Keratinocyte (primary cell): ENCODE measurements at regions not wholly inside any gene's neighbourhood (a gene's known extent, or its start where the extent isn't known, plus 50 kb on each side); places are given as distances from the start of the nearest gene placed in this dataset.

ENCODE experiments used
- DNase-seq: peaks from one replicate; pipeline ENCODE4 v3.0.0-alpha.2; 2011; ENCODE audit warnings: low read depth, missing footprints, low spot score
- FAIRE-seq: peaks from 2 replicates; lab custom pipeline; 2011; peaks lifted over from hg19 to GRCh38; lab: Jason Lieb, UNC
- H2AFZ ChIP-seq: 2 replicates; pipeline ENCODE4 v1.6.0; 2012; ENCODE audit warnings: low read length, control low read depth, inconsistent platforms; ENCODE audit not compliant: control insufficient read depth
- H3K27ac ChIP-seq: 2 replicates; pipeline ENCODE4 v1.5.1; 2011; ENCODE audit warnings: low read length; ENCODE audit not compliant: control insufficient read depth, insufficient read depth
- H3K27me3 ChIP-seq: 3 replicates; pipeline ENCODE4 v1.6.0; 2011; ENCODE audit warnings: low read length; ENCODE audit not compliant: control insufficient read depth, insufficient read depth; ENCODE audit errors: extremely low read depth
- H3K36me3 ChIP-seq, 2 experiments: 2 replicates in 1 of 2; 3 replicates in 1 of 2; pipeline ENCODE4 v1.5.1; 2011; ENCODE audit warnings: low read length in 2 of 2, mild to moderate bottlenecking in 1 of 2; ENCODE audit not compliant: control insufficient read depth in 2 of 2, insufficient read depth in 2 of 2; ENCODE audit errors: extremely low read depth in 1 of 2
- H3K4me1 ChIP-seq: 3 replicates; pipeline ENCODE4 v1.5.1; 2011; ENCODE audit warnings: low read length; ENCODE audit not compliant: control insufficient read depth, insufficient read depth; ENCODE audit errors: extremely low read depth
- H3K4me2 ChIP-seq: 3 replicates; pipeline ENCODE4 v1.6.0; 2011; ENCODE audit warnings: low read depth, low read length; ENCODE audit not compliant: control insufficient read depth, insufficient read depth; ENCODE audit errors: extremely low read depth
- H3K4me3 ChIP-seq, 3 experiments: fragments of 200-600 bp in 1 of 3; sonication (generic) in 1 of 3; 2 replicates in 2 of 3; 3 replicates in 1 of 3; pipeline ENCODE4 v1.5.1; 2011 to 2016; ENCODE audit warnings: low read length in 3 of 3, mild to moderate bottlenecking in 3 of 3, control low read depth in 2 of 3, inconsistent platforms in 1 of 3, low read depth in 1 of 3, mixed read lengths in 1 of 3, mixed run types in 1 of 3, moderate library complexity in 1 of 3; ENCODE audit not compliant: control insufficient read depth in 2 of 3, insufficient read depth in 2 of 3; ENCODE audit errors: extremely low read depth in 1 of 3
- H3K79me2 ChIP-seq: 2 replicates; pipeline ENCODE4 v1.6.0; 2012; ENCODE audit warnings: low read length; ENCODE audit not compliant: control insufficient read depth, insufficient read depth
- H3K9ac ChIP-seq: 3 replicates; pipeline ENCODE4 v1.6.0; 2011; ENCODE audit warnings: low read length; ENCODE audit not compliant: control insufficient read depth, insufficient read depth; ENCODE audit errors: extremely low read depth
- H3K9me1 ChIP-seq: 3 replicates; pipeline ENCODE4 v1.6.0; 2011; ENCODE audit warnings: low read length; ENCODE audit not compliant: control insufficient read depth, insufficient read depth; ENCODE audit errors: extremely low read depth
- H3K9me3 ChIP-seq: 2 replicates; pipeline ENCODE4 v1.5.1; 2012; ENCODE audit warnings: low read depth, low read length; ENCODE audit not compliant: control insufficient read depth
- H4K20me1 ChIP-seq: 3 replicates; pipeline ENCODE4 v1.6.0; 2011; ENCODE audit warnings: low read length; ENCODE audit not compliant: control insufficient read depth, insufficient read depth; ENCODE audit errors: extremely low read depth
- EZH2 ChIP-seq: IDR thresholded peaks from one replicate; pipeline ENCODE4 v1.6.1; 2012; ENCODE audit warnings: inconsistent platforms, mild to moderate bottlenecking, low read length, moderate library complexity
- dilution Hi-C: fragments of 300-500 bp; cut with MboI; formaldehyde crosslinking; loops from one replicate; pipeline ENCODE4 v1.7.0; 2020; ENCODE audit warnings: low sequenced_read_pairs; ENCODE audit not compliant: extremely low pct_ligation_motif_present
- TF ChIP-seq, protein P1 (sequence below), 3 experiments: IDR thresholded peaks in 1 of 3; conservative IDR thresholded peaks in 1 of 3; optimal IDR thresholded peaks in 1 of 3; 2 replicates in 2 of 3; 3 replicates in 1 of 3; pipeline versions ENCODE3 to v1.5.1; 2011; ENCODE audit warnings: low read length in 3 of 3, mild to moderate bottlenecking in 3 of 3, moderate library complexity in 2 of 3, control low read depth in 1 of 3, inconsistent platforms in 1 of 3; ENCODE audit not compliant: insufficient read depth in 2 of 3; ENCODE audit errors: extremely low read depth in 1 of 3

DNA sequence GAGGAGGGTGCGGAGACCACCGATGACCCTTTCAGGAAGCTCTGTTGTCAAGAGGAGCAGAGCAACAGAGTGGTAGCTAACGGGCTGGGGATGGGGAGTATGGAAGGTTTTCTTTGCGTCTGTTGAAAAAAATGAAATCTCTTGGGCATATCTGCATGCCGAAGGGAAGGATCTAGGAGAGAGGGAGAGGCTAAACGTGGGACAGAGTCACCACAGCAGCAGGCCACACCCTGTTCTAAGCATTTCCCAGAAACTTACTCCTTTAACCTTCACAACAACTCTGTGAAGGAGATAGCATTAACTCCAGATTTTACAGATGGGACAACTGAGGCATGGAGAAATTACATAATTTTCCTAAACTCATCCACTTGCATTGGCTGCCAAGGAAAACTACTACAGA is 71.8 kb upstream of the EXOC1L start:
- Histone ChIP-seq H3K4me2 (no peak overlapping the region), H3K4me1 (no peaks in the 10 kb centered on the region), H2AFZ (no peak overlapping the region), H3K27me3 (no peaks in the 10 kb centered on the region), H3K9ac (no peak overlapping the region), H3K4me3 (no peak overlapping the region), H3K36me3 (no peaks in the 10 kb centered on the region), H3K79me2 (no peaks in the 10 kb centered on the region), H3K9me1 (no peaks in the 10 kb centered on the region), H3K9me3 (no peaks in the 10 kb centered on the region), H4K20me1 (no peaks in the 10 kb centered on the region), H3K27ac (no peak overlapping the region)
- FAIRE-seq = no peak
- TF ChIP-seq EZH2 = no peak
- TF ChIP-seq, protein P1, sequence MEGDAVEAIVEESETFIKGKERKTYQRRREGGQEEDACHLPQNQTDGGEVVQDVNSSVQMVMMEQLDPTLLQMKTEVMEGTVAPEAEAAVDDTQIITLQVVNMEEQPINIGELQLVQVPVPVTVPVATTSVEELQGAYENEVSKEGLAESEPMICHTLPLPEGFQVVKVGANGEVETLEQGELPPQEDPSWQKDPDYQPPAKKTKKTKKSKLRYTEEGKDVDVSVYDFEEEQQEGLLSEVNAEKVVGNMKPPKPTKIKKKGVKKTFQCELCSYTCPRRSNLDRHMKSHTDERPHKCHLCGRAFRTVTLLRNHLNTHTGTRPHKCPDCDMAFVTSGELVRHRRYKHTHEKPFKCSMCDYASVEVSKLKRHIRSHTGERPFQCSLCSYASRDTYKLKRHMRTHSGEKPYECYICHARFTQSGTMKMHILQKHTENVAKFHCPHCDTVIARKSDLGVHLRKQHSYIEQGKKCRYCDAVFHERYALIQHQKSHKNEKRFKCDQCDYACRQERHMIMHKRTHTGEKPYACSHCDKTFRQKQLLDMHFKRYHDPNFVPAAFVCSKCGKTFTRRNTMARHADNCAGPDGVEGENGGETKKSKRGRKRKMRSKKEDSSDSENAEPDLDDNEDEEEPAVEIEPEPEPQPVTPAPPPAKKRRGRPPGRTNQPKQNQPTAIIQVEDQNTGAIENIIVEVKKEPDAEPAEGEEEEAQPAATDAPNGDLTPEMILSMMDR (optimal IDR thresholded peaks at IDR 0.05 in 1 of 3, IDR thresholded peaks at IDR 0.05 in 1 of 3, conservative IDR thresholded peaks at IDR 0.05 in 1 of 3; ENCODE audit: extremely low read depth in 1 of 3, insufficient read depth in 2 of 3, low read length in 3 of 3) = no peak
- no peak for DNase-seq
- dilution Hi-C loops = no loop called here

GRCh38 chr4:55749666-55750065 is 69.9 kb upstream of the EXOC1L start:
- Histone ChIP-seq H3K79me2 (no peaks in the 10 kb centered on the region), H3K4me3 (no peak overlapping the region), H3K36me3 (no peaks in the 10 kb centered on the region), H3K9me1 (no peaks in the 10 kb centered on the region), H3K9ac (no peak overlapping the region), H3K4me1 (peaks cover 6% of the 10 kb centered on the region), H3K4me2 (no peak overlapping the region), H4K20me1 (no peaks in the 10 kb centered on the region), H3K27ac (no peak overlapping the region), H3K9me3 (no peaks in the 10 kb centered on the region), H3K27me3 (no peaks in the 10 kb centered on the region), H2AFZ (no peak overlapping the region)
- no peak for FAIRE-seq
- DNase-seq = no peak
- TF ChIP-seq, protein P1 (optimal IDR thresholded peaks at IDR 0.05 in 1 of 3, IDR thresholded peaks at IDR 0.05 in 1 of 3, conservative IDR thresholded peaks at IDR 0.05 in 1 of 3; ENCODE audit: extremely low read depth in 1 of 3, insufficient read depth in 2 of 3, low read length in 3 of 3) = no peak
- no peak for TF ChIP-seq EZH2
- dilution Hi-C loops = no loop called here
